Panc1 (cell line): ENCODE measurements at regions not wholly inside any gene's neighbourhood (a gene's known extent, or its start where the extent isn't known, plus 50 kb on each side); places are given as distances from the start of the nearest gene placed in this dataset.

ENCODE experiments used
- CTCF ChIP-seq: fragments of 450-650 bp; IDR thresholded peaks from 2 replicates; pipeline ENCODE4 v1.5.1; 2017; ENCODE audit warnings: mild to moderate bottlenecking
- POLR2AphosphoS5 ChIP-seq: IDR thresholded peaks from 2 replicates; pipeline ENCODE4 v1.6.1; 2012; ENCODE audit warnings: mild to moderate bottlenecking, low read depth, low read length, moderate library complexity
- SIN3A ChIP-seq: IDR thresholded peaks from 2 replicates; pipeline ENCODE4 v1.6.1; 2012; ENCODE audit warnings: low read depth, mild to moderate bottlenecking, low read length, moderate library complexity, borderline replicate concordance; ENCODE audit not compliant: insufficient read depth
- TCF7L2 ChIP-seq: IDR thresholded peaks from 2 replicates; pipeline ENCODE4 v1.6.1; 2011; ENCODE audit warnings: mild to moderate bottlenecking, low read depth, low read length, inconsistent platforms
- TF ChIP-seq, protein P1 (sequence below), 2 experiments: IDR thresholded peaks; 2 replicates each; pipeline ENCODE4 v1.6.1; 2011 to 2012; ENCODE audit warnings: low read depth in 2 of 2, control low read depth in 1 of 2, low read length in 1 of 2, mild to moderate bottlenecking in 1 of 2, moderate library complexity in 1 of 2; ENCODE audit not compliant: insufficient read depth in 1 of 2

- no peak for TF ChIP-seq POLR2AphosphoS5
- no peak for TF ChIP-seq CTCF
- TF ChIP-seq, protein P1, sequence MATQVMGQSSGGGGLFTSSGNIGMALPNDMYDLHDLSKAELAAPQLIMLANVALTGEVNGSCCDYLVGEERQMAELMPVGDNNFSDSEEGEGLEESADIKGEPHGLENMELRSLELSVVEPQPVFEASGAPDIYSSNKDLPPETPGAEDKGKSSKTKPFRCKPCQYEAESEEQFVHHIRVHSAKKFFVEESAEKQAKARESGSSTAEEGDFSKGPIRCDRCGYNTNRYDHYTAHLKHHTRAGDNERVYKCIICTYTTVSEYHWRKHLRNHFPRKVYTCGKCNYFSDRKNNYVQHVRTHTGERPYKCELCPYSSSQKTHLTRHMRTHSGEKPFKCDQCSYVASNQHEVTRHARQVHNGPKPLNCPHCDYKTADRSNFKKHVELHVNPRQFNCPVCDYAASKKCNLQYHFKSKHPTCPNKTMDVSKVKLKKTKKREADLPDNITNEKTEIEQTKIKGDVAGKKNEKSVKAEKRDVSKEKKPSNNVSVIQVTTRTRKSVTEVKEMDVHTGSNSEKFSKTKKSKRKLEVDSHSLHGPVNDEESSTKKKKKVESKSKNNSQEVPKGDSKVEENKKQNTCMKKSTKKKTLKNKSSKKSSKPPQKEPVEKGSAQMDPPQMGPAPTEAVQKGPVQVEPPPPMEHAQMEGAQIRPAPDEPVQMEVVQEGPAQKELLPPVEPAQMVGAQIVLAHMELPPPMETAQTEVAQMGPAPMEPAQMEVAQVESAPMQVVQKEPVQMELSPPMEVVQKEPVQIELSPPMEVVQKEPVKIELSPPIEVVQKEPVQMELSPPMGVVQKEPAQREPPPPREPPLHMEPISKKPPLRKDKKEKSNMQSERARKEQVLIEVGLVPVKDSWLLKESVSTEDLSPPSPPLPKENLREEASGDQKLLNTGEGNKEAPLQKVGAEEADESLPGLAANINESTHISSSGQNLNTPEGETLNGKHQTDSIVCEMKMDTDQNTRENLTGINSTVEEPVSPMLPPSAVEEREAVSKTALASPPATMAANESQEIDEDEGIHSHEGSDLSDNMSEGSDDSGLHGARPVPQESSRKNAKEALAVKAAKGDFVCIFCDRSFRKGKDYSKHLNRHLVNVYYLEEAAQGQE (IDR thresholded peaks at IDR 0.05; ENCODE audit: insufficient read depth in 1 of 2, low read depth in 2 of 2, low read length in 1 of 2), result no peak
- TF ChIP-seq TCF7L2, result no peak
- TF ChIP-seq SIN3A, result no peak
These were observed 103.3 kb upstream of the FZD10 start for GRCh38 chr12:130058926-130059472.
